ENCODE measurements at regions not wholly inside any gene's neighbourhood (a gene's known extent, or its start where the extent isn't known, plus 50 kb on each side); places are given as distances from the start of the nearest gene placed in this dataset.

DNA sequence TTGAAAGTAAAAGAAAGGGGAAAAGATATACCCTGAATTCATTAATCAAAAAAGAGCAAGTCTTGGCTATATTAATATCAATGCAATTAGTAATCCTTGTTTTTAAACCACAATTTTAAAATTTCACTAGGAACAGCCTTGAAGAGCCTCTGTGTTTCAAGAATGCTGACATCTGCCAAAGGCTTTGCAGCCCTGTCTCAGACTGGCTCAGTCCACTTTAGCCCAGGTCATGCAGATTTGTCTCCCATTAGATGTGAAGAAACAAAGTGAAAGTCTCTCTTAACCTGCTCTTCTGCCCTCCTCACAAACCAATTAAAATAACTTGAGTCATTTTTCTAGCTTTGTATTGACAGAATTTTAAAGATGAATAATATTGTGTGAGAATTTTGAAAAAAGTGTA lies 102.7 kb upstream of the CARMIL1 start (continued):
- TF ChIP-seq, protein P1, sequence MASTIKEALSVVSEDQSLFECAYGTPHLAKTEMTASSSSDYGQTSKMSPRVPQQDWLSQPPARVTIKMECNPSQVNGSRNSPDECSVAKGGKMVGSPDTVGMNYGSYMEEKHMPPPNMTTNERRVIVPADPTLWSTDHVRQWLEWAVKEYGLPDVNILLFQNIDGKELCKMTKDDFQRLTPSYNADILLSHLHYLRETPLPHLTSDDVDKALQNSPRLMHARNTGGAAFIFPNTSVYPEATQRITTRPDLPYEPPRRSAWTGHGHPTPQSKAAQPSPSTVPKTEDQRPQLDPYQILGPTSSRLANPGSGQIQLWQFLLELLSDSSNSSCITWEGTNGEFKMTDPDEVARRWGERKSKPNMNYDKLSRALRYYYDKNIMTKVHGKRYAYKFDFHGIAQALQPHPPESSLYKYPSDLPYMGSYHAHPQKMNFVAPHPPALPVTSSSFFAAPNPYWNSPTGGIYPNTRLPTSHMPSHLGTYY (CRISPR knock-in tag; IDR thresholded peaks at IDR 0.05) = no peak
- TF ChIP-seq, protein P2, sequence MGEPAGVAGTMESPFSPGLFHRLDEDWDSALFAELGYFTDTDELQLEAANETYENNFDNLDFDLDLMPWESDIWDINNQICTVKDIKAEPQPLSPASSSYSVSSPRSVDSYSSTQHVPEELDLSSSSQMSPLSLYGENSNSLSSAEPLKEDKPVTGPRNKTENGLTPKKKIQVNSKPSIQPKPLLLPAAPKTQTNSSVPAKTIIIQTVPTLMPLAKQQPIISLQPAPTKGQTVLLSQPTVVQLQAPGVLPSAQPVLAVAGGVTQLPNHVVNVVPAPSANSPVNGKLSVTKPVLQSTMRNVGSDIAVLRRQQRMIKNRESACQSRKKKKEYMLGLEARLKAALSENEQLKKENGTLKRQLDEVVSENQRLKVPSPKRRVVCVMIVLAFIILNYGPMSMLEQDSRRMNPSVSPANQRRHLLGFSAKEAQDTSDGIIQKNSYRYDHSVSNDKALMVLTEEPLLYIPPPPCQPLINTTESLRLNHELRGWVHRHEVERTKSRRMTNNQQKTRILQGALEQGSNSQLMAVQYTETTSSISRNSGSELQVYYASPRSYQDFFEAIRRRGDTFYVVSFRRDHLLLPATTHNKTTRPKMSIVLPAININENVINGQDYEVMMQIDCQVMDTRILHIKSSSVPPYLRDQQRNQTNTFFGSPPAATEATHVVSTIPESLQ (CRISPR knock-in tag; IDR thresholded peaks at IDR 0.05) = no peak
- TF ChIP-seq, protein P3, sequence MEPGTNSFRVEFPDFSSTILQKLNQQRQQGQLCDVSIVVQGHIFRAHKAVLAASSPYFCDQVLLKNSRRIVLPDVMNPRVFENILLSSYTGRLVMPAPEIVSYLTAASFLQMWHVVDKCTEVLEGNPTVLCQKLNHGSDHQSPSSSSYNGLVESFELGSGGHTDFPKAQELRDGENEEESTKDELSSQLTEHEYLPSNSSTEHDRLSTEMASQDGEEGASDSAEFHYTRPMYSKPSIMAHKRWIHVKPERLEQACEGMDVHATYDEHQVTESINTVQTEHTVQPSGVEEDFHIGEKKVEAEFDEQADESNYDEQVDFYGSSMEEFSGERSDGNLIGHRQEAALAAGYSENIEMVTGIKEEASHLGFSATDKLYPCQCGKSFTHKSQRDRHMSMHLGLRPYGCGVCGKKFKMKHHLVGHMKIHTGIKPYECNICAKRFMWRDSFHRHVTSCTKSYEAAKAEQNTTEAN (CRISPR knock-in tag; IDR thresholded peaks at IDR 0.05) = no peak

DNA sequence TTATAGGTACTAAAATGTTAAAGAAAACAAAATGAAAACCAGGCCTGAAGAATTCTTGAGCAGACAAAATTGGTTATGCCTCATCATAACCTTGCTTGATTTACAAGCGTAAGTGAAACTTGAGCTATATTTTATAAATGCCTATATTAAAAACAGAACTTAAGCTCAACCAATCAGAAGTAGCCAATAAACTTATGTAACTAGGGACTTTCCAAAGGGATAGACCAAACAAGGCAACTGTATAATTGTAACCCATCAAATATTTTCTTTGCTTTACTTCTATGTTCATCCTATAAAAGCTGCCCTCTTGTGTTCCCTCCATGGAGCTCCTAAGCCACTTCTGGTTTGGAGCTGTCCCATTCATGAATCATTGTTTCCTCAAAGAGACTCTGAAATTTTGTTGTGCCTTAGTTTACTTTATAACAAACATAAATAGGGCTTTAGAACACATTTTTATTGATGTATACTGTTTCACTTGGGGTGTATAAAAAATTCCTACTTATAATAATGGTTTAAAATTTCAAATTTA lies 101.6 kb upstream of the CARMIL1 start:
- no peaks in the 10 kb centered on the region for H3K27me3 Mint-ChIP-seq (ENCODE audit: low read depth)
- no peaks in the 10 kb centered on the region for H3K9me3 Mint-ChIP-seq
- POLR2A ChIA-PET = no interaction called here
- H3K27ac Mint-ChIP-seq = no peak overlapping the region
- no peak for TF ChIP-seq RORB (CRISPR knock-in tag; IDR thresholded peaks at IDR 0.05)
- ATAC-seq (no peak), DNase-seq (ENCODE audit: low spot score) (no peak)
- CTCF ChIA-PET = interaction anchor here (1.3 kb wide), 1 partner anchor 46 kb away, joined by 4 read pairs; no protein-coding TSS in a partner anchor
- no peaks in the 10 kb centered on the region for H3K4me1 Mint-ChIP-seq
- no peaks in the 10 kb centered on the region for H3K36me3 Mint-ChIP-seq
- no peak overlapping the region for H3K4me3 Mint-ChIP-seq

DNA sequence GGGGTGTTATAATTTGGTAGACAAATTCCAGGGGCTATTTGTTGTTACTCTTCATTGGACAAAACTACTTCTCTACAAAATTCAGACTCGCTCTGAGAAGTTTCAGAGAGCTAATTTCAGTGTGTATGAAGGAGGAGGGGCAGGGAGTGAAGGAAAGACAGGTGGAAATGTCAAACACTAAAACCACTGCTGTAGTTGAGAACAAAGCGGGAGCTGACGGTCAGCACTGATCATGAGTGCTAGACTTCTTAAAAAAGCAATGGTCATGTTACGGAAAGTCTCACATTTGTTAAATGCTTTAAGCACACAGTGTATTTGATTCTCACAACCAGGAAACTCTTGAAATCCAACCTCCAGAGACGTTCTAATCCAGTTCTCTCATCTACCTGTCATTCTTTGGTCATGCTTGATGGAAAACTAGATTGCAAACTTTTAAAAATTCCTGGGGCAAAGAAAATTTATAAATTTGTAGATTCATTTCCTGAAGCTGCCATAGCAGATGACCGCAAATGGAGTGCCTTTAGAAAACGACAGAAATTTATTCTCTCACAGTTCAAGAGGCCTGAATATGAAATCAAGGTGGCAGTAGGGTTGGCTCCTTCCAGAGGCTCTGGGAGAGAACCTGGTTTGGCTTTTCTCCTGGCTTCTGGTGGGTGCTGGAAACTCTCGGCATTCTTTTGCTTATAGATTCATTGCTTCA lies 100.7 kb upstream of the CARMIL1 start:
- no peaks in the 10 kb centered on the region for H3K9me3 Mint-ChIP-seq
- CTCF ChIA-PET = interaction anchor here (1.3 kb wide), 1 partner anchor 45 kb away, joined by 4 read pairs; no protein-coding TSS in a partner anchor
- H3K4me1 Mint-ChIP-seq = no peaks in the 10 kb centered on the region
- H3K4me3 Mint-ChIP-seq = no peak overlapping the region
- H3K27me3 Mint-ChIP-seq (ENCODE audit: low read depth) = no peaks in the 10 kb centered on the region
- POLR2A ChIA-PET = no interaction called here
- DNase-seq (ENCODE audit: low spot score) = no peak
- TF ChIP-seq NFE2L1 (CRISPR knock-in tag; IDR thresholded peaks at IDR 0.05) = no peak
- TF ChIP-seq, protein P4, sequence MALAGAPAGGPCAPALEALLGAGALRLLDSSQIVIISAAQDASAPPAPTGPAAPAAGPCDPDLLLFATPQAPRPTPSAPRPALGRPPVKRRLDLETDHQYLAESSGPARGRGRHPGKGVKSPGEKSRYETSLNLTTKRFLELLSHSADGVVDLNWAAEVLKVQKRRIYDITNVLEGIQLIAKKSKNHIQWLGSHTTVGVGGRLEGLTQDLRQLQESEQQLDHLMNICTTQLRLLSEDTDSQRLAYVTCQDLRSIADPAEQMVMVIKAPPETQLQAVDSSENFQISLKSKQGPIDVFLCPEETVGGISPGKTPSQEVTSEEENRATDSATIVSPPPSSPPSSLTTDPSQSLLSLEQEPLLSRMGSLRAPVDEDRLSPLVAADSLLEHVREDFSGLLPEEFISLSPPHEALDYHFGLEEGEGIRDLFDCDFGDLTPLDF (CRISPR knock-in tag; IDR thresholded peaks at IDR 0.05) = no peak
- TF ChIP-seq, protein P5, sequence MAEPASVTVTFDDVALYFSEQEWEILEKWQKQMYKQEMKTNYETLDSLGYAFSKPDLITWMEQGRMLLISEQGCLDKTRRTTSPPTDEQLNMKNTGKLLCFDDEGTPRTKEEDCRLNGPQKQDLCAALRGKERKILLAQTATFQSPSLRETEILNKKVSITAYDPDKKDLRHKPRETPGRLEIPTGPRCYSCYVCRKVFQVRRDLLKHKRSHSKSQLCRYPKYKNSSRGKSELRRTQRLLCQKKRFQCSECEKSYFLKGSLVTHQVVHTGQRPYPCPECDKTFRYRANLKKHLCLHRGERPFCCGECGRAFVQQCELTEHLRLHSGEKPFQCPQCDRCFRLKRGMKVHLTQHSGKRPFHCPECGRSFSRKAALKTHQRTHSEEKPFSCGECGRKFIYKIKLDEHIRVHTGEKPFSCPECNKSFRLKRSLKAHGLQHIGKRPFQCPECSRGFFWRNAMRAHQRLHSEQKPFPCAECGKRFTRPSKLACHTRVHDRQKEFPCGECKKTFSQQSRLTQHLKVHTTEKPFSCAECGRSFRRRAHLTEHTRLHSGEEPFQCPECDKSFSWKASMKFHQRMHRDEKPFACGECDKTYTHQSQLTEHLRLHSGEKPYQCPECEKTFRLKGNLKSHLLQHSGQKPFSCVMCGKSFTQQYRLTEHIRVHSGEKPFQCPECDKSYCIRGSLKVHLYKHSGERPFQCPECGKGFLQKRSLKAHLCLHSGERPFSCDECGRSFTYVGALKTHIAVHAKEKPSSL (CRISPR knock-in tag; conservative IDR thresholded peaks at IDR 0.05) = no peak
- no peak for TF ChIP-seq TP53 (CRISPR knock-in tag; IDR thresholded peaks at IDR 0.05)
- no peak for TF ChIP-seq MXD4 (CRISPR knock-in tag; IDR thresholded peaks at IDR 0.05; ENCODE audit: borderline replicate concordance)
- no peak for TF ChIP-seq CBFB (CRISPR knock-in tag; IDR thresholded peaks at IDR 0.05; ENCODE audit: low read depth)
- TF ChIP-seq NR1H2 (CRISPR knock-in tag; IDR thresholded peaks at IDR 0.05) = no peak
- TF ChIP-seq, protein P6, sequence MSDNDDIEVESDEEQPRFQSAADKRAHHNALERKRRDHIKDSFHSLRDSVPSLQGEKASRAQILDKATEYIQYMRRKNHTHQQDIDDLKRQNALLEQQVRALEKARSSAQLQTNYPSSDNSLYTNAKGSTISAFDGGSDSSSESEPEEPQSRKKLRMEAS (CRISPR knock-in tag; IDR thresholded peaks at IDR 0.05) = no peak
- no peak for TF ChIP-seq NFATC4 (CRISPR knock-in tag; IDR thresholded peaks at IDR 0.05)
- TF ChIP-seq, protein P7, sequence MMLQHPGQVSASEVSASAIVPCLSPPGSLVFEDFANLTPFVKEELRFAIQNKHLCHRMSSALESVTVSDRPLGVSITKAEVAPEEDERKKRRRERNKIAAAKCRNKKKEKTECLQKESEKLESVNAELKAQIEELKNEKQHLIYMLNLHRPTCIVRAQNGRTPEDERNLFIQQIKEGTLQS (CRISPR knock-in tag; conservative IDR thresholded peaks at IDR 0.05) = no peak
- TF ChIP-seq ZNF138 (CRISPR knock-in tag; conservative IDR thresholded peaks at IDR 0.05) = no peak
- no peak for TF ChIP-seq GTF2I (CRISPR knock-in tag; conservative IDR thresholded peaks at IDR 0.05)
- TF ChIP-seq ZNF121 (CRISPR knock-in tag; IDR thresholded peaks at IDR 0.05) = no peak
- no peak for TF ChIP-seq NR3C1 (CRISPR knock-in tag; conservative IDR thresholded peaks at IDR 0.05; ENCODE audit: low read depth)
- TF ChIP-seq, protein P8, sequence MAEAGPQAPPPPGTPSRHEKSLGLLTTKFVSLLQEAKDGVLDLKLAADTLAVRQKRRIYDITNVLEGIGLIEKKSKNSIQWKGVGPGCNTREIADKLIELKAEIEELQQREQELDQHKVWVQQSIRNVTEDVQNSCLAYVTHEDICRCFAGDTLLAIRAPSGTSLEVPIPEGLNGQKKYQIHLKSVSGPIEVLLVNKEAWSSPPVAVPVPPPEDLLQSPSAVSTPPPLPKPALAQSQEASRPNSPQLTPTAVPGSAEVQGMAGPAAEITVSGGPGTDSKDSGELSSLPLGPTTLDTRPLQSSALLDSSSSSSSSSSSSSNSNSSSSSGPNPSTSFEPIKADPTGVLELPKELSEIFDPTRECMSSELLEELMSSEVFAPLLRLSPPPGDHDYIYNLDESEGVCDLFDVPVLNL (CRISPR knock-in tag; IDR thresholded peaks at IDR 0.05; ENCODE audit: borderline replicate concordance, low read depth) = no peak
- TF ChIP-seq, protein P2 (CRISPR knock-in tag; IDR thresholded peaks at IDR 0.05) = no peak
- TF ChIP-seq RORB (CRISPR knock-in tag; IDR thresholded peaks at IDR 0.05) = no peak
- TF ChIP-seq RELA (CRISPR knock-in tag; IDR thresholded peaks at IDR 0.05; ENCODE audit: borderline replicate concordance) = no peak
- H3K36me3 Mint-ChIP-seq = no peaks in the 10 kb centered on the region
- no peak for ATAC-seq
- H3K27ac Mint-ChIP-seq = no peak overlapping the region

All from WTC11 (cell line).